ENCODE measurements at regions not wholly inside any gene's neighbourhood (a gene's known extent, or its start where the extent isn't known, plus 50 kb on each side); places are given as distances from the start of the nearest gene placed in this dataset.

GRCh38 chr1:168825820-168826219 is 96.8 kb upstream of the DPT start:
- Histone ChIP-seq H3K4me1 (ENCODE audit: insufficient read depth, low read length) (no peaks in the 10 kb centered on the region), H3K4me3 (ENCODE audit: insufficient read depth, low read length) (no peak overlapping the region), H4K20me1 (ENCODE audit: insufficient read depth, low read length) (no peaks in the 10 kb centered on the region), H3K36me3 (ENCODE audit: insufficient read depth, low read length) (no peaks in the 10 kb centered on the region), H3K27me3 (ENCODE audit: insufficient read depth, low read length) (no peaks in the 10 kb centered on the region), H3K9me3 (ENCODE audit: low read depth, low read length) (no peaks in the 10 kb centered on the region), H3K4me2 (ENCODE audit: insufficient read depth, low read length) (no peak overlapping the region), H3K79me2 (ENCODE audit: insufficient read depth, low read length) (no peaks in the 10 kb centered on the region), H2AFZ (ENCODE audit: low read length) (no peak overlapping the region), H3K27ac (ENCODE audit: low read depth, low read length) (no peak overlapping the region)
- no peak for TF ChIP-seq CTCF (IDR thresholded peaks at IDR 0.05; ENCODE audit: extremely low read depth, low read depth, low read length)
- DNase-seq (ENCODE audit: insufficient read length, low spot score, missing footprints) = no peak

GRCh38 chr1:168826269-168826668 is 97.3 kb upstream of the DPT start:
- Histone ChIP-seq H3K4me3 (ENCODE audit: insufficient read depth, low read length) (no peak overlapping the region), H3K4me2 (ENCODE audit: insufficient read depth, low read length) (no peak overlapping the region), H3K36me3 (ENCODE audit: insufficient read depth, low read length) (no peaks in the 10 kb centered on the region), H2AFZ (ENCODE audit: low read length) (no peak overlapping the region), H3K9me3 (ENCODE audit: low read depth, low read length) (no peaks in the 10 kb centered on the region), H3K27ac (ENCODE audit: low read depth, low read length) (no peak overlapping the region), H3K4me1 (ENCODE audit: insufficient read depth, low read length) (no peaks in the 10 kb centered on the region), H3K79me2 (ENCODE audit: insufficient read depth, low read length) (no peaks in the 10 kb centered on the region), H3K27me3 (ENCODE audit: insufficient read depth, low read length) (no peaks in the 10 kb centered on the region), H4K20me1 (ENCODE audit: insufficient read depth, low read length) (no peaks in the 10 kb centered on the region)
- DNase-seq (ENCODE audit: insufficient read length, low spot score, missing footprints) = no peak
- TF ChIP-seq CTCF (IDR thresholded peaks at IDR 0.05; ENCODE audit: extremely low read depth, low read depth, low read length) = no peak

GRCh38 chr1:168827557-168827956 is 98.6 kb upstream of the DPT start:
- no peak for DNase-seq (ENCODE audit: insufficient read length, low spot score, missing footprints)
- no peaks in the 10 kb centered on the region for H3K4me1 ChIP-seq (ENCODE audit: insufficient read depth, low read length)
- no peak overlapping the region for H3K27ac ChIP-seq (ENCODE audit: low read depth, low read length)
- H3K27me3 ChIP-seq (ENCODE audit: insufficient read depth, low read length) = no peaks in the 10 kb centered on the region
- no peaks in the 10 kb centered on the region for H3K36me3 ChIP-seq (ENCODE audit: insufficient read depth, low read length)
- no peaks in the 10 kb centered on the region for H4K20me1 ChIP-seq (ENCODE audit: insufficient read depth, low read length)
- no peaks in the 10 kb centered on the region for H3K9me3 ChIP-seq (ENCODE audit: low read depth, low read length)
- no peak for TF ChIP-seq CTCF (IDR thresholded peaks at IDR 0.05; ENCODE audit: extremely low read depth, low read depth, low read length)
- no peak overlapping the region for H3K4me2 ChIP-seq (ENCODE audit: insufficient read depth, low read length)
- no peak overlapping the region for H2AFZ ChIP-seq (ENCODE audit: low read length)
- no peaks in the 10 kb centered on the region for H3K79me2 ChIP-seq (ENCODE audit: insufficient read depth, low read length)
- H3K4me3 ChIP-seq (ENCODE audit: insufficient read depth, low read length) = no peak overlapping the region

- Histone ChIP-seq H3K36me3 (ENCODE audit: insufficient read depth, low read length) (no peaks in the 10 kb centered on the region), H2AFZ (ENCODE audit: low read length) (no peak overlapping the region), H3K4me1 (ENCODE audit: insufficient read depth, low read length) (no peaks in the 10 kb centered on the region), H3K27me3 (ENCODE audit: insufficient read depth, low read length) (no peaks in the 10 kb centered on the region), H4K20me1 (ENCODE audit: insufficient read depth, low read length) (no peaks in the 10 kb centered on the region), H3K4me2 (ENCODE audit: insufficient read depth, low read length) (no peak overlapping the region), H3K9me3 (ENCODE audit: low read depth, low read length) (no peaks in the 10 kb centered on the region), H3K4me3 (ENCODE audit: insufficient read depth, low read length) (no peak overlapping the region), H3K27ac (ENCODE audit: low read depth, low read length) (no peak overlapping the region), H3K79me2 (ENCODE audit: insufficient read depth, low read length) (no peaks in the 10 kb centered on the region)
- peak; percentile 60 for DNase-seq (ENCODE audit: insufficient read length, low spot score, missing footprints)
- TF ChIP-seq CTCF (IDR thresholded peaks at IDR 0.05; ENCODE audit: extremely low read depth, low read depth, low read length) = no peak
Measured at GRCh38 chr1:168829876-168830275, 100.9 kb upstream of the DPT start.

Measured in osteoblast (primary cell).